ENCODE measurements at regions not wholly inside any gene's neighbourhood (a gene's known extent, or its start where the extent isn't known, plus 50 kb on each side); places are given as distances from the start of the nearest gene placed in this dataset.
"Not testable (repeated sequence)": the region's sequence is repeated elsewhere in the genome, so short reads cannot be mapped to it uniquely, and the experiment has no call there.

- peaks cover 14% of the 10 kb centered on the region for H3K4me1 Mint-ChIP-seq (ENCODE audit: low read depth, unreplicated experiment)
- peaks cover 7% of the 10 kb centered on the region for H3K27me3 Mint-ChIP-seq (ENCODE audit: unreplicated experiment)
- no peak overlapping the region for H3K27ac Mint-ChIP-seq (ENCODE audit: unreplicated experiment)
- H3K36me3 Mint-ChIP-seq (ENCODE audit: unreplicated experiment): no peaks in the 10 kb centered on the region
- TF ChIP-seq, protein P1, sequence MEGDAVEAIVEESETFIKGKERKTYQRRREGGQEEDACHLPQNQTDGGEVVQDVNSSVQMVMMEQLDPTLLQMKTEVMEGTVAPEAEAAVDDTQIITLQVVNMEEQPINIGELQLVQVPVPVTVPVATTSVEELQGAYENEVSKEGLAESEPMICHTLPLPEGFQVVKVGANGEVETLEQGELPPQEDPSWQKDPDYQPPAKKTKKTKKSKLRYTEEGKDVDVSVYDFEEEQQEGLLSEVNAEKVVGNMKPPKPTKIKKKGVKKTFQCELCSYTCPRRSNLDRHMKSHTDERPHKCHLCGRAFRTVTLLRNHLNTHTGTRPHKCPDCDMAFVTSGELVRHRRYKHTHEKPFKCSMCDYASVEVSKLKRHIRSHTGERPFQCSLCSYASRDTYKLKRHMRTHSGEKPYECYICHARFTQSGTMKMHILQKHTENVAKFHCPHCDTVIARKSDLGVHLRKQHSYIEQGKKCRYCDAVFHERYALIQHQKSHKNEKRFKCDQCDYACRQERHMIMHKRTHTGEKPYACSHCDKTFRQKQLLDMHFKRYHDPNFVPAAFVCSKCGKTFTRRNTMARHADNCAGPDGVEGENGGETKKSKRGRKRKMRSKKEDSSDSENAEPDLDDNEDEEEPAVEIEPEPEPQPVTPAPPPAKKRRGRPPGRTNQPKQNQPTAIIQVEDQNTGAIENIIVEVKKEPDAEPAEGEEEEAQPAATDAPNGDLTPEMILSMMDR (IDR thresholded peaks at IDR 0.05; ENCODE audit: partially characterized antibody, unreplicated experiment): no peak
- peaks cover 1% of the 10 kb centered on the region for H3K9me3 Mint-ChIP-seq (ENCODE audit: unreplicated experiment)
- no peak for DNase-seq
- H3K4me3 Mint-ChIP-seq (ENCODE audit: unreplicated experiment): no peak overlapping the region
These were observed 317.4 kb upstream of the HNRNPA3 start for GRCh38 chr2:176895158-176895557.

DNA sequence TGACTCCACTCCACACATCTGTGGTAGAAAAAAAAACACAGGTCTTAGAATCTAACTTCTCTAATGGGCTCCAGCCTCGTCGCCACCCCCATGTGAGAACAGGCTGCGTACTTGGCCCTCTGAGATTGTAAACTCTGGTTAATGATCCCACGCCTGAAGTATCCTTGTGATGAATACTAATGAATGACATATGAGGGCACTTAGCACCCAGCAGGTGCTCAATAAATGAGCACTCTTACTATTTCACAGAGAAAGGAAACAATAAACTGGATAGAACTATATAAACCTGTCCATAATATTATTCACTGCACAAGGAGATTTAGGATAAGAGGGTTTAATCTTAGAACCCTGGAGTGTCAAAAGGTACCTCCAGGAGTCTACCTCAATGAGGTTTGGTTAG lies 310.1 kb upstream of the HNRNPA3 start:
- no peak overlapping the region for H3K4me3 Mint-ChIP-seq (ENCODE audit: unreplicated experiment)
- TF ChIP-seq, protein P1 (IDR thresholded peaks at IDR 0.05; ENCODE audit: partially characterized antibody, unreplicated experiment): no peak
- H3K9me3 Mint-ChIP-seq (ENCODE audit: unreplicated experiment): peaks cover 1% of the 10 kb centered on the region

DNA sequence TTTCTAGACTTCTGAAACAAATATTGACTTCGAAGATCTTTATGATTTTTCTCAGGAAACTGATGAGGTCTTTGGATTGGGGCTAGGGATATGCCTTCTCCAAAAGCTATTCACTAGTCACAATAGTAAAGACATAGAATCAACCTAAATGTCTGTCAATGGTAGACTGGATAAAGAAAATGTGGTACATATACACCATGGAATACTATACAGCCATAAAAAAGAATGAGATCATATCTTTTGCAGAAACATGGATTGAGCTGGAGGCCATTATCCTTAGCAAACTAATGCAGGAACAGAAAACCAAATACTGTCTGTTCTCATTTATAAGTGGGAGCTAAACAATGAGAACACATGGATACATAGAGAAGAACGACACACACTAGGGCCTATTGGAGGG lies 308.5 kb upstream of the HNRNPA3 start:
- H3K9me3 Mint-ChIP-seq (ENCODE audit: unreplicated experiment); H3K27ac Mint-ChIP-seq (ENCODE audit: unreplicated experiment); H3K27me3 Mint-ChIP-seq (ENCODE audit: unreplicated experiment): not testable (repeated sequence)

More for the DNA sequence above, 310.1 kb upstream of the HNRNPA3 start:
- Mint-ChIP-seq H3K4me1 (ENCODE audit: low read depth, unreplicated experiment) (no peaks in the 10 kb centered on the region), H3K27ac (ENCODE audit: unreplicated experiment) (no peak overlapping the region), H3K36me3 (ENCODE audit: unreplicated experiment) (no peaks in the 10 kb centered on the region), H3K27me3 (ENCODE audit: unreplicated experiment) (no peaks in the 10 kb centered on the region)
- DNase-seq: no peak

GRCh38 chr2:176907341-176907740 lies 305.3 kb upstream of the HNRNPA3 start:
- no peaks in the 10 kb centered on the region for H3K4me1 Mint-ChIP-seq (ENCODE audit: low read depth, unreplicated experiment)
- H3K9me3 Mint-ChIP-seq (ENCODE audit: unreplicated experiment): no peaks in the 10 kb centered on the region
- H3K36me3 Mint-ChIP-seq (ENCODE audit: unreplicated experiment): no peaks in the 10 kb centered on the region
- H3K27ac Mint-ChIP-seq (ENCODE audit: unreplicated experiment): no peak overlapping the region
- H3K4me3 Mint-ChIP-seq (ENCODE audit: unreplicated experiment): no peak overlapping the region
- no peaks in the 10 kb centered on the region for H3K27me3 Mint-ChIP-seq (ENCODE audit: unreplicated experiment)
- TF ChIP-seq, protein P1 (IDR thresholded peaks at IDR 0.05; ENCODE audit: partially characterized antibody, unreplicated experiment): no peak
- DNase-seq: no peak

More for the DNA sequence above, 308.5 kb upstream of the HNRNPA3 start:
- not testable (repeated sequence) for DNase-seq; H3K4me1 Mint-ChIP-seq (ENCODE audit: low read depth, unreplicated experiment); H3K4me3 Mint-ChIP-seq (ENCODE audit: unreplicated experiment); H3K36me3 Mint-ChIP-seq (ENCODE audit: unreplicated experiment)

GRCh38 chr2:176910828-176911227 lies 301.8 kb upstream of the HNRNPA3 start:
- Mint-ChIP-seq H3K36me3 (ENCODE audit: unreplicated experiment) (no peaks in the 10 kb centered on the region), H3K4me1 (ENCODE audit: low read depth, unreplicated experiment) (no peaks in the 10 kb centered on the region), H3K27ac (ENCODE audit: unreplicated experiment) (no peak overlapping the region), H3K9me3 (ENCODE audit: unreplicated experiment) (no peaks in the 10 kb centered on the region), H3K4me3 (ENCODE audit: unreplicated experiment) (no peak overlapping the region), H3K27me3 (ENCODE audit: unreplicated experiment) (no peaks in the 10 kb centered on the region)
- TF ChIP-seq, protein P1 (IDR thresholded peaks at IDR 0.05; ENCODE audit: partially characterized antibody, unreplicated experiment): no peak
- no peak for DNase-seq

- DNase-seq: no peak
- H3K9me3 Mint-ChIP-seq (ENCODE audit: unreplicated experiment): no peaks in the 10 kb centered on the region
- TF ChIP-seq, protein P1 (IDR thresholded peaks at IDR 0.05; ENCODE audit: partially characterized antibody, unreplicated experiment): no peak
These were observed 298.6 kb upstream of the HNRNPA3 start for GRCh38 chr2:176913955-176914354.

More at GRCh38 chr2:176913955-176914354, 298.6 kb upstream of the HNRNPA3 start:
- Mint-ChIP-seq H3K27ac (ENCODE audit: unreplicated experiment) (no peak overlapping the region), H3K36me3 (ENCODE audit: unreplicated experiment) (no peaks in the 10 kb centered on the region), H3K27me3 (ENCODE audit: unreplicated experiment) (no peaks in the 10 kb centered on the region), H3K4me3 (ENCODE audit: unreplicated experiment) (no peak overlapping the region), H3K4me1 (ENCODE audit: low read depth, unreplicated experiment) (no peaks in the 10 kb centered on the region)
